K562 (cell line): ENCODE measurements at regions not wholly inside any gene's neighbourhood (a gene's known extent, or its start where the extent isn't known, plus 50 kb on each side); places are given as distances from the start of the nearest gene placed in this dataset.

ENCODE experiments used
- CHCHD3 ChIP-seq: fragments of 250-450 bp; sonication (Bioruptor Pico); IDR thresholded peaks from 2 replicates; pipeline ENCODE4 v2.1.2; 2022; ENCODE audit warnings: mild to moderate bottlenecking
- EZH2 ChIP-seq: IDR thresholded peaks from 2 replicates; pipeline ENCODE4 v1.6.1; 2012; ENCODE audit warnings: low read depth, mild to moderate bottlenecking, inconsistent platforms, low read length, borderline replicate concordance
- HCFC1 ChIP-seq: IDR thresholded peaks from 2 replicates; pipeline ENCODE4 v1.6.1; 2012; ENCODE audit warnings: low read depth, low read length, improper control_type of control experiment
- TAF9B ChIP-seq: fragments of 450-650 bp; IDR thresholded peaks from 2 replicates; pipeline ENCODE4 v1.6.1; 2018; ENCODE audit warnings: mild to moderate bottlenecking; ENCODE audit not compliant: partially characterized antibody
- TCF7L2 ChIP-seq: fragments of 150-350 bp; IDR thresholded peaks from 2 replicates; pipeline ENCODE4 v1.6.1; 2016; ENCODE audit warnings: low read depth, mild to moderate bottlenecking, low read length, moderate library complexity
- TEAD2 ChIP-seq: fragments of 450-650 bp; IDR thresholded peaks from 2 replicates; pipeline ENCODE4 v1.6.1; 2016; ENCODE audit warnings: missing genetic modification characterization, control low read depth, missing compliant biosample characterization

DNA sequence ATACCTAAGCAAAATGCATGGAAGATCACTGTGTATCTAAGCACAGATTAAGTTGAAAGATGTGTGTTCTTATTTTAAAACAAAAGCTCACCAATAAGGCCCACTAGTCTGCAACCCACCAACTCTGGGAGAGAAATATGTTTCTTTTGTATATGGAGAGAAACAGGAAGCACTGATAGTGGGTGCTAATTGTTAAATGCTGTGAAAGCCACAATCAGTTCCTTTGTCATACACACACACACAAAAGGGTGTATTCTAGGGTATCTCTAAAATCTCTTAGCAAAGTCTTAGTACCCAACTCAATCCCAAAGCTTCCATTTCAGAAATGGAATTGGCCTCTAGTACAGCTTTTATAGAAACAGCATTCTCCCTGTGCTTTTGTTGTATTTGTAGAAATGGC lies 272.7 kb upstream of the FLRT2 start:
- TF ChIP-seq TEAD2 (tag) = no peak
- no peak for TF ChIP-seq TAF9B
- no peak for TF ChIP-seq CHCHD3 (CRISPR knock-in tag)
- TF ChIP-seq HCFC1 = no peak
- TF ChIP-seq EZH2 = no peak
- TF ChIP-seq TCF7L2 = no peak
